ENCODE measurements at regions not wholly inside any gene's neighbourhood (a gene's known extent, or its start where the extent isn't known, plus 50 kb on each side); places are given as distances from the start of the nearest gene placed in this dataset.

DNA sequence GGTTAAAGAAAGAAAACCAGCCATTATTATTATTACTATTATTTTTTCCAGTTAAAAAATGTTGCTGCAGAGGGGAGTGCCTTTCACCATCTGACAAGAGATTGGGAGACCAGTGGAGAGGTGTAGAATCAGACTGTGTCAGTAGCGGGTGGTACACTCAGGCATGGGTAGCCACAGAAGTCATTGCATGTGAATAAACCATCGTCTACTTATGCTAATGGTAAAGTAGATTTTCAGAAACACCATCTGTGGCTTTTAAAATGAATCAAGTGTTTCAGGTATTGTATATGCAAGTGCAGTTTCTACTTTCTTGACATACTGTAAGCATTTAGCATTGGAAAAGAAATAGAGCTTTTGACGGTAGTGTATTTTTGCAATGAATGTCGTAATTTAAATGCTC, 131.5 kb upstream of the SP8 start:
- TF ChIP-seq, protein P1, sequence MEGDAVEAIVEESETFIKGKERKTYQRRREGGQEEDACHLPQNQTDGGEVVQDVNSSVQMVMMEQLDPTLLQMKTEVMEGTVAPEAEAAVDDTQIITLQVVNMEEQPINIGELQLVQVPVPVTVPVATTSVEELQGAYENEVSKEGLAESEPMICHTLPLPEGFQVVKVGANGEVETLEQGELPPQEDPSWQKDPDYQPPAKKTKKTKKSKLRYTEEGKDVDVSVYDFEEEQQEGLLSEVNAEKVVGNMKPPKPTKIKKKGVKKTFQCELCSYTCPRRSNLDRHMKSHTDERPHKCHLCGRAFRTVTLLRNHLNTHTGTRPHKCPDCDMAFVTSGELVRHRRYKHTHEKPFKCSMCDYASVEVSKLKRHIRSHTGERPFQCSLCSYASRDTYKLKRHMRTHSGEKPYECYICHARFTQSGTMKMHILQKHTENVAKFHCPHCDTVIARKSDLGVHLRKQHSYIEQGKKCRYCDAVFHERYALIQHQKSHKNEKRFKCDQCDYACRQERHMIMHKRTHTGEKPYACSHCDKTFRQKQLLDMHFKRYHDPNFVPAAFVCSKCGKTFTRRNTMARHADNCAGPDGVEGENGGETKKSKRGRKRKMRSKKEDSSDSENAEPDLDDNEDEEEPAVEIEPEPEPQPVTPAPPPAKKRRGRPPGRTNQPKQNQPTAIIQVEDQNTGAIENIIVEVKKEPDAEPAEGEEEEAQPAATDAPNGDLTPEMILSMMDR (conservative IDR thresholded peaks at IDR 0.05; ENCODE audit: low read depth, low read length) = no peak
- TF ChIP-seq RFX5 (IDR thresholded peaks at IDR 0.05; ENCODE audit: low read depth, low read length) (no peak), POLR2A (IDR thresholded peaks at IDR 0.05; ENCODE audit: low read depth, low read length) (no peak), NFE2L2 (IDR thresholded peaks at IDR 0.05; ENCODE audit: low read depth, low read length) (no peak), FOS (IDR thresholded peaks at IDR 0.05; ENCODE audit: low read depth, low read length) (no peak), CEBPB (IDR thresholded peaks at IDR 0.05; ENCODE audit: low read depth, low read length) (no peak), MAZ (IDR thresholded peaks at IDR 0.05; ENCODE audit: borderline replicate concordance, low read depth, low read length) (no peak), MAFK (IDR thresholded peaks at IDR 0.05; ENCODE audit: low read depth, low read length) (no peak), CHD1 (IDR thresholded peaks at IDR 0.05; ENCODE audit: low read depth, low read length) (no peak), RAD21 (IDR thresholded peaks at IDR 0.05; ENCODE audit: low read length) (no peak), BHLHE40 (IDR thresholded peaks at IDR 0.05; ENCODE audit: low read depth, low read length) (no peak)
- TF ChIP-seq, protein P2, sequence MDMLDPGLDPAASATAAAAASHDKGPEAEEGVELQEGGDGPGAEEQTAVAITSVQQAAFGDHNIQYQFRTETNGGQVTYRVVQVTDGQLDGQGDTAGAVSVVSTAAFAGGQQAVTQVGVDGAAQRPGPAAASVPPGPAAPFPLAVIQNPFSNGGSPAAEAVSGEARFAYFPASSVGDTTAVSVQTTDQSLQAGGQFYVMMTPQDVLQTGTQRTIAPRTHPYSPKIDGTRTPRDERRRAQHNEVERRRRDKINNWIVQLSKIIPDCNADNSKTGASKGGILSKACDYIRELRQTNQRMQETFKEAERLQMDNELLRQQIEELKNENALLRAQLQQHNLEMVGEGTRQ (IDR thresholded peaks at IDR 0.05; ENCODE audit: low read depth, low read length) = no peak
- TF ChIP-seq, protein P3, sequence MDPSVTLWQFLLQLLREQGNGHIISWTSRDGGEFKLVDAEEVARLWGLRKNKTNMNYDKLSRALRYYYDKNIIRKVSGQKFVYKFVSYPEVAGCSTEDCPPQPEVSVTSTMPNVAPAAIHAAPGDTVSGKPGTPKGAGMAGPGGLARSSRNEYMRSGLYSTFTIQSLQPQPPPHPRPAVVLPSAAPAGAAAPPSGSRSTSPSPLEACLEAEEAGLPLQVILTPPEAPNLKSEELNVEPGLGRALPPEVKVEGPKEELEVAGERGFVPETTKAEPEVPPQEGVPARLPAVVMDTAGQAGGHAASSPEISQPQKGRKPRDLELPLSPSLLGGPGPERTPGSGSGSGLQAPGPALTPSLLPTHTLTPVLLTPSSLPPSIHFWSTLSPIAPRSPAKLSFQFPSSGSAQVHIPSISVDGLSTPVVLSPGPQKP (IDR thresholded peaks at IDR 0.05; ENCODE audit: borderline replicate concordance, low read depth, low read length) = no peak
